ENCODE measurements at regions not wholly inside any gene's neighbourhood (a gene's known extent, or its start where the extent isn't known, plus 50 kb on each side); places are given as distances from the start of the nearest gene placed in this dataset.

DNA sequence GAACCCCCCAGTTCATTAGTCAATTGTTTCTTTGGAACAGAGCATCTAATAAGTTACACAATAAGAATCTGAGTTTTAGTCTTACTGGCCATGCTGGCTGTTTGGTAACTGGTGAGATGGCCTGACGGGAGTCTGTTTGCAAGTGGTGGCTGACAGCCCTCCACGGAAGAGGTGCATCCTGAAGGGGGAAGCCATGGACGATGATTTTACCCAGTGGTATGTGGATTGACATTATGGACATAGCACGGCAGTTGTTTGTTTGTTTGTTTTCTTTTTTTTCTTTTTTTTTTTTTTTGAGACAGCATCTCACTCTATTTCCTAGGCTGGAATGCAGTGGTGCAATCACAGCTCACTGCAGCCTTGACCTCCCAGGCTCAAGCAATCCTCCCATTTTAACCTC lies 156.0 kb downstream of the RPLP1 start:
- Histone ChIP-seq H3K9me3 (no peaks in the 10 kb centered on the region), H3K27ac (replicated peaks in 1 of 4) (no peak overlapping the region), H3K4me3 (no peak overlapping the region), H3K4me1 (no peaks in the 10 kb centered on the region), H3K36me3 (no peaks in the 10 kb centered on the region), H3K27me3 (no peaks in the 10 kb centered on the region)
- DNase-seq (ENCODE audit: extremely low spot score) = no peak
- 76% methylated on average over 4 of the region's 4 CpGs for WGBS
- intact Hi-C loops (cut with DNase I) = no loop called here
- TF ChIP-seq POLR2A (IDR thresholded peaks at IDR 0.05; ENCODE audit: low read depth) (no peak), EP300 (IDR thresholded peaks at IDR 0.05) (no peak), POLR2AphosphoS5 (IDR thresholded peaks at IDR 0.05) (no peak)
- TF ChIP-seq, protein P1, sequence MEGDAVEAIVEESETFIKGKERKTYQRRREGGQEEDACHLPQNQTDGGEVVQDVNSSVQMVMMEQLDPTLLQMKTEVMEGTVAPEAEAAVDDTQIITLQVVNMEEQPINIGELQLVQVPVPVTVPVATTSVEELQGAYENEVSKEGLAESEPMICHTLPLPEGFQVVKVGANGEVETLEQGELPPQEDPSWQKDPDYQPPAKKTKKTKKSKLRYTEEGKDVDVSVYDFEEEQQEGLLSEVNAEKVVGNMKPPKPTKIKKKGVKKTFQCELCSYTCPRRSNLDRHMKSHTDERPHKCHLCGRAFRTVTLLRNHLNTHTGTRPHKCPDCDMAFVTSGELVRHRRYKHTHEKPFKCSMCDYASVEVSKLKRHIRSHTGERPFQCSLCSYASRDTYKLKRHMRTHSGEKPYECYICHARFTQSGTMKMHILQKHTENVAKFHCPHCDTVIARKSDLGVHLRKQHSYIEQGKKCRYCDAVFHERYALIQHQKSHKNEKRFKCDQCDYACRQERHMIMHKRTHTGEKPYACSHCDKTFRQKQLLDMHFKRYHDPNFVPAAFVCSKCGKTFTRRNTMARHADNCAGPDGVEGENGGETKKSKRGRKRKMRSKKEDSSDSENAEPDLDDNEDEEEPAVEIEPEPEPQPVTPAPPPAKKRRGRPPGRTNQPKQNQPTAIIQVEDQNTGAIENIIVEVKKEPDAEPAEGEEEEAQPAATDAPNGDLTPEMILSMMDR (IDR thresholded peaks at IDR 0.05) = no peak

DNA sequence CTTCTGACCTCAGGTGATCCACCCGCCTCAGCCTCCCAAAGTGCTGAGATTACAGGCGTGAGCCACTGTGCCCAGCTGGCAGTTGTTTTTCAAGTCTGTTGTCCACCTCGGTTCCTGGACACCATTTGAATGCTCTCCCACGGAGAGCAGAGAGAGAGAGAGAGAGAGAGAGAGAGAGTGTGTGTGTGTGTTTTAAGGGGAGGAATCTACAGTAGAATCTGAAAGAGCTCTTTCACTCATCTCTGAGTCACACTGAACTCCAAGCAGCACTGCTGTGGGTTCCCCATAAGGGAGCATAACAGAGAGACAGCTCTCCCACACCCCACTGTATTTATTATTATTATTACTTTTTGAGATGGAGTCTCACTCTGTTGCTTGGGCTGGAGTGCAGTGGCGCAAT lies 156.6 kb downstream of the RPLP1 start:
- Histone ChIP-seq H3K27me3 (no peaks in the 10 kb centered on the region), H3K36me3 (no peaks in the 10 kb centered on the region), H3K27ac (replicated peaks in 1 of 4) (no peak overlapping the region), H3K4me1 (no peaks in the 10 kb centered on the region), H3K4me3 (no peak overlapping the region), H3K9me3 (no peaks in the 10 kb centered on the region)
- intact Hi-C loops (cut with DNase I) = no loop called here
- 52% methylated on average over 5 of the region's 5 CpGs for WGBS
- TF ChIP-seq, protein P1 (IDR thresholded peaks at IDR 0.05) = no peak
- no peak for TF ChIP-seq POLR2A (IDR thresholded peaks at IDR 0.05; ENCODE audit: low read depth)
- no peak for TF ChIP-seq EP300 (IDR thresholded peaks at IDR 0.05)
- TF ChIP-seq POLR2AphosphoS5 (IDR thresholded peaks at IDR 0.05) = no peak
- DNase-seq (ENCODE audit: extremely low spot score) = no peak

DNA sequence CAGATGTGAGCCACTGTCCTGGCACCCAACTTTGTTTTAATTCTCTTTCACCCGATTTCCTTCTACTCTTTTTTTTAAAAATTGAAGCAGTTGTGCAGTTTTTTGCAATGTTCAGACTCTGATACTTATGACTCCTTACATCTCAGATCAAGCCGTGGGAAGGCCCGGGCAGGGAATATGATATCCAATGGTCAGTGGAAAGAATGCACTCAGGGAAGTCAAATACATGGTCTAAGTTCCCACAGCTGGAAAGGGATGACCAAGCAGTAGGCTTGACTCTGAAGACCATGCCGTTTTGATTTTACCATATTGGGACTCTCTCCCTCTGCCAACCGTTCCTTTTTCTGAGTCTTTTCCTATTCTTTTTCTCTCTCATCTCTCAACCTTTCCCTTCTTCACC lies 157.2 kb downstream of the RPLP1 start:
- Histone ChIP-seq H3K9me3 (no peaks in the 10 kb centered on the region), H3K27me3 (no peaks in the 10 kb centered on the region), H3K36me3 (no peaks in the 10 kb centered on the region), H3K4me1 (no peaks in the 10 kb centered on the region), H3K4me3 (no peak overlapping the region), H3K27ac (replicated peaks in 1 of 4) (no peak overlapping the region)
- intact Hi-C loops (cut with DNase I) = no loop called here
- TF ChIP-seq POLR2A (IDR thresholded peaks at IDR 0.05; ENCODE audit: low read depth) (no peak), POLR2AphosphoS5 (IDR thresholded peaks at IDR 0.05) (no peak), EP300 (IDR thresholded peaks at IDR 0.05) (no peak)
- TF ChIP-seq, protein P1 (IDR thresholded peaks at IDR 0.05) = no peak
- no peak for DNase-seq (ENCODE audit: extremely low spot score)
- WGBS = 85% methylated on average over 5 of the region's 5 CpGs

DNA sequence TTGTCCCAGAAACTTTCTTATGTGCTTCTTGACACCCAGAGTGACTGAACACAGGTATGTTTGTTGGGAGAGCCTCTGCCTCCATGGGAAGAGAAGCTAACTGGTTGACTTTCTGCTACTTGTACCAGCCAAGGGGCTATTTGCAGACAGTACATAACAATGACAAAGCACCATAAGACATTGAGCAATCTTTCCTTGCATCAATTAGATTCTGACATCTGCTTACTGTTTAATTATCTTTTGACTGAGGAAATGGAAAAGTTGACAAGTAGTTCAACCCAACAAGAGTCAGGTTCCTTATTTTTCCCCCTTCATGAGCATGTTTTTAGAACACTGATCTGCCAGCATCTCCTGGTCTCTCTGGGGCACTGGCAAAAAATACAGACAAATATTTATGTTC lies 157.7 kb downstream of the RPLP1 start:
- no peak for DNase-seq (ENCODE audit: extremely low spot score)
- Histone ChIP-seq H3K27ac (replicated peaks in 1 of 4) (no peak overlapping the region), H3K9me3 (no peaks in the 10 kb centered on the region), H3K27me3 (no peaks in the 10 kb centered on the region), H3K4me1 (no peaks in the 10 kb centered on the region), H3K36me3 (no peaks in the 10 kb centered on the region), H3K4me3 (no peak overlapping the region)
- TF ChIP-seq EP300 (IDR thresholded peaks at IDR 0.05) = no peak
- no peak for TF ChIP-seq POLR2A (IDR thresholded peaks at IDR 0.05; ENCODE audit: low read depth)
- no peak for TF ChIP-seq POLR2AphosphoS5 (IDR thresholded peaks at IDR 0.05)
- TF ChIP-seq, protein P1 (IDR thresholded peaks at IDR 0.05) = no peak
- intact Hi-C loops (cut with DNase I) = no loop called here

DNA sequence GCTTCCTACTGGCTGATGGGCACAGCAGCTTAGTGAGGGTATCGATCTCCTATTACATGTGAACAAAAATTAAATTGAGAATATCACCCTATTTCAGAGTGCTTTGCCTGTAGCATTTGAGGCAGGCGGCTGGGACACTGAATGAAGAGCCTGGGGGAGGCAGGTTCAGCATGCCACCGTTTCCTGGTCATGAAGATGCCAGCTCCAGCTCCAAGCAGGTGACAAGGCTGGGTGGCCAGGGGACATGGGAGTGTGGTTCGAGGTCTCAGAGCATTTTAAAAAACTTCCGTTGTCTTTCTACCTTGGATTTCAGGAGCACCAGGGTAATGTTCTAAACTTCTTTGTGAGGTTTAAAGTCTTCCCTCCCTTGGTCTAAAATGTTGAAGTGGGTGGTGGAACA lies 158.2 kb downstream of the RPLP1 start:
- TF ChIP-seq, protein P1 (IDR thresholded peaks at IDR 0.05) = no peak
- TF ChIP-seq POLR2A (IDR thresholded peaks at IDR 0.05; ENCODE audit: low read depth) (no peak), EP300 (IDR thresholded peaks at IDR 0.05) (no peak), POLR2AphosphoS5 (IDR thresholded peaks at IDR 0.05) (no peak)
- H3K9me3 ChIP-seq = no peaks in the 10 kb centered on the region
- intact Hi-C loops (cut with DNase I) = no loop called here
- H3K27me3 ChIP-seq = no peaks in the 10 kb centered on the region
- WGBS = 94% methylated on average over 5 of the region's 5 CpGs
- H3K27ac ChIP-seq (replicated peaks in 1 of 4) = no peak overlapping the region
- no peaks in the 10 kb centered on the region for H3K4me1 ChIP-seq
- no peaks in the 10 kb centered on the region for H3K36me3 ChIP-seq
- DNase-seq (ENCODE audit: extremely low spot score) = no peak
- no peak overlapping the region for H3K4me3 ChIP-seq

Data from esophagus muscularis mucosa (tissue), 4 donors.